CD1c-positive myeloid dendritic cell (primary cell): ENCODE measurements at regions not wholly inside any gene's neighbourhood (a gene's known extent, or its start where the extent isn't known, plus 50 kb on each side); places are given as distances from the start of the nearest gene placed in this dataset.

Source experiments
- DNase-seq: peaks from one replicate; pipeline ENCODE4 v3.0.0-alpha.2; 2016; ENCODE audit errors: extremely low spot score

- DNase-seq = no peak
Measured at GRCh38 chr16:5446623-5447240, 349.1 kb upstream of the EEF2KMT start.

DNA sequence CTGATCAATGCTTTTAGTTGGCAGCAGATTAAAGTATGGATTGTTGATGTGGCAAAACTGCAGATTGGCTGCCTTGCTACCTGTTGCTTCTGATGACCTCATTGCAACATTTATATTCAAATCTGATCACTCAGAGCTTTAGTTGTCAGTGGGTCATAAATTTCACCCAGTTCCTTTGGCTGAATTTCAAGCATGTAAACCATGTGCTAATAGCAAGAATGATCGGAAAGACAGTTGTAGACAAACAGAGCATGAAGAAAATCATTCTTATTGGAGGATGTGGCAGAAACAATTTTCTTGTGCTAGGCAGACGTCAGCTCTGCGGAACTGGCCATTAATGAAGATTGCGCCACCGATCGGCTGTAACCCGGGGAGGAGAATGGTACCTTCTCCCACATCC lies 346.6 kb upstream of the EEF2KMT start:
- no peak for DNase-seq

DNA sequence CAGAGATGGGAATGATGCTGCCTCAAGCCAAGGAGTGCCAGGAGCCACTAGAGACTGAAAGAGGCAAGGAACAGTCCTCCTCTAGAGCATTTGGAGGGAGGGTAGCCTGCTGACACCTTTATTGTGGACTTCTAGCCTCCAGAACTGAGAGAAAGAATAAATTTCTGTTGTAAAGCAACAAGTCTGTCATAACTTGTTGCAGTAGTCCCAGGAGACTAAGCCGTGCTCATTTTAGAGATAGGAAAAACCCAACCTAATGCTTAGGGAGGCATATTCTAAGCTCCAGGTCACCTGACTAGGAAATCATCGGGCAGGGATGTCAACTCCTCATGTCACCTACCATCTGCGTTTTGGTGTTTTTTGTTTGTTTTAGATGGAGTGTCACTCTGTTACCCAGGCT lies 345.4 kb upstream of the EEF2KMT start:
- DNase-seq = no peak

DNA sequence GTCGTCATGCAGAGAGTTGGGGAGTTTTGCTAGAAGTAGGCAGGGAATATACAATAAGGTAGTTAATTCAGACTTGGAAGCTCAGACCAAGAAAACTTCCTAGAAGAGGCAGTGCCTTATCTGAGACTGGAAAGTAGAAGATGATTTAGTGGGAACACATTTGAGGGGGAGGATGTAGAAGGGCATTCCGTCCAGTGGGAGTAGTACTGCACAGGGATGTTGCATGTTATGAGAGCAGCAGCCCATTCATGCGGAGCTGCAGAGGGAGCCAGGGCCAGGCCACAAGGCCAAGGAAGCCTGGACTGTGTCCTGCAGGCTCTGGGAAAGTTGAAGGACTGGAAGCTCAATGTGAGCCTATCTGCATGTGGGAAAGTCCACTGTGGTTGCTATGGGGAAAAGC lies 344.5 kb upstream of the EEF2KMT start:
- DNase-seq = no peak

DNA sequence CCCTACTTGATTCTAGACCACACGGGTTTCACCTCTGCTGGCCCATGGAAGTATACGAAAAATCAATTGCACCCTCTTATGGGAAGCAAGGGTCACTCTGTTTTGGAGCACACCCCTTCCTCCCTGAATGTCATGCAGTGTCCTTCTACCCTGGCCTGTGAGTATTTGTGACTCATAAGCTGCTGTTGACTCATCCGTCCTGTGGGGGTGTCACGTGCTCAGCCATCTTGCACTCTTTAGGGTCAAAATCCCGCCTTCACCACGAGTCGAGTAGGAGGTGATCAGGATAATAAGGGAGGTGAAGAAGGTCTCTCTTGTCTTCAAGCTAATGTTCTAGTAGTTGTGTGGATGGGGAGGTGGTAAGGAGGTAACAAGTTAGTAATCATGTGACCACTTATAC lies 341.0 kb upstream of the EEF2KMT start:
- no peak for DNase-seq

- no peak for DNase-seq
Measured at GRCh38 chr16:5433587-5433986, 336.0 kb upstream of the EEF2KMT start.

GRCh38 chr16:5432166-5432565 lies 334.6 kb upstream of the EEF2KMT start:
- no peak for DNase-seq

GRCh38 chr16:5430598-5430997 lies 333.0 kb upstream of the EEF2KMT start:
- DNase-seq = no peak

- DNase-seq = no peak
Measured at GRCh38 chr16:5428932-5429331, 331.3 kb upstream of the EEF2KMT start.

- no peak for DNase-seq
Measured at GRCh38 chr16:5427571-5427970, 330.0 kb upstream of the EEF2KMT start.

- DNase-seq = no peak
Measured at GRCh38 chr16:5422643-5423496, 325.3 kb upstream of the EEF2KMT start.

DNA sequence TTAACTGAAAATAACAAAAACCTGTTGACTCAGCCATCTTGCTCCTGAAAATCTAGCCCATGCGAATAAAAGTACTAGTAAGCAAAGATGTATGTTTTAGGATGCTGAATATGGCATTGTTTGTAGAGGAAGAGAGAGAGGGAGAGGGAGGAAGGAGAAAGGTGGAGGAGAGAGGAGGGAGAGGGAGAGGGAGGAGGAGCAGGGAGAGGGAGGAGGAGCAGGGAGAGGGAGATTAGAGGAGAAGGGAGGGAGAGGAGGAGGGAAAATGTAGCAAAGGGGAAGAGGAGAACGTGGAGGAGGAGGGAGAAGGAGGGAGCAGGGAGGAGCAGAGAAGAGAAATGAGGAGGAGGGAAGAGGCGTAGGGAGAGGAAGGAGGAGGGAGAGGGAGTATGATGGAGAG lies 324.5 kb upstream of the EEF2KMT start:
- DNase-seq = no peak

- no peak for DNase-seq
Measured at GRCh38 chr16:5416013-5416412, 318.4 kb upstream of the EEF2KMT start.

- no peak for DNase-seq
Measured at GRCh38 chr16:5415123-5415522, 317.5 kb upstream of the EEF2KMT start.

DNA sequence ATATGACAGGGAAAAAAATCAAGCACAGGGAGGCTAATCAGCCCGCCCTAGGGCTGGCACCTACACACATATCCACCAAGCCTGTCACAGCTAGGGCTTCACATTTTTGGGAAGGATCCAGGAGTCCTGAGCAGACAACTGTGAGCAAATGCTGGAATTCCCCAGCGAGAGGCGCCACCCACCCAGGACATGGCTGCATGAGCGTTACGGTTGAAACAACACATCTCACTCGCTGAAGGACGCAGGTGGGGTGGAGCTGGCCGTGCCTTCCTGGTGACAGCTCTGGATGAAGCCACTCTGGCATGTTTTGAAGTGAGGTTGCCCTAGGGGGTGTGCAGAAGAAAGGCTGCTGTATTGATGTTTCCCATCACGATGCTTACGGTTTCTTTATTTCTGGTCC lies 315.1 kb upstream of the EEF2KMT start:
- DNase-seq = no peak

DNA sequence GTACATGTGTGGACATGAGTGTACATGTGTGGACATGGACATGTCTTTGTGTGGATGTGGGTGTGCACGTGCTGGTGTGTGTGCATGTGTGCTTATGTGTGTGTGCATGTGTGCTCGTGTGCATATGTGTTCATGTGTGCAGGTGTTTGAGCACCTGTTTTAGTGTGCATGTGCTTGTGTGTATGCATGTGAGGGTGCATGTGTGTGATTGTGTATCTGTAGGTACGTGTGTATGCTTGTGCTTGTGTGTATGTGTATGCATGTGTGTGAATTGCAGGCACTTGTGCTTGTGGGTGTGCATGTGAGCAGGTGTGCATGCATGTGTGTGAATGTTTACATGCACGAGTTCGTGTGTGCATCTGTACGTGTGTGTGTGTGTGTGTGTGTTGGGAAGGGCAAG lies 300.6 kb upstream of the EEF2KMT start:
- DNase-seq = no peak

- DNase-seq = no peak
Measured at GRCh38 chr16:5396880-5397279, 299.3 kb upstream of the EEF2KMT start.

DNA sequence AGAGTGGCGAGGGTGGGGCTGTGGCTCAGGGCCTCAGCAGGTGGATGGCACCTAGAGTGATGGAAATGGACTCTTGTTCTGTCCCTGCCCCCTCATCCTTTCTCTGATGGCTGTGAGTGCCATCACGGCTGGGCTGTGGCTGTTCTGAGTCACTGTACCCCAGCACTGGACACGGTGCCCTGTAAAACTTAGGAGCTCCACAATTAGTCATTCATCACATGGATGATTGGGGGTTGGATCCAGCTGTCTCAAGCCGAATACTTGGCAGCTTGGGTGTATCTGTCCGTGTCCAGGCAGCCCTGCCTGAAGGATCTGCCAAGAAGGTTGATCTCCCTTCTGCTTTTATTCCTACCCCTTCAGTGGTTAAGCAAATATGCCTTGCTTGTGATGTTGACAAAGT lies 295.5 kb upstream of the EEF2KMT start:
- no peak for DNase-seq

- DNase-seq = no peak
Measured at GRCh38 chr16:5386989-5387388, 289.4 kb upstream of the EEF2KMT start.

DNA sequence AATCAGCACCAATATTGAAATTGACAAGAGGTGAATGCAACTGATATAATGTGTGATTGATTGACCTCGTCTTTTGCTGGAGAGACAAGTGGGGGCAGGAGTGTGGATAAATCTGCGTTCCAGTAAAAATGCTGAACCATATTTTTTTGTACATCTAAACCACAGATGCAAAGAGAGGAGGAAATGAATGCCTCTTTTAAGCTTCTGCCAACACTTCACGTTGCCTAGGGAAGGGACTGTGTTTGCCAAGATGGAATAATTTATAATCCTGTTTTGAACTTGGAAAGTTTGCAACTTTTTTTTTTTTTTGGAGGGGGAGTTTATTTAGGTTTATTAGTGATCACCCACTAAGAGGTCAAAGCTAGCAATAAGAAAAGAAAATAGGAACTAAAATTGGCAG lies 288.2 kb upstream of the EEF2KMT start:
- DNase-seq = no peak

GRCh38 chr16:5385115-5385514 lies 287.5 kb upstream of the EEF2KMT start:
- no peak for DNase-seq

DNA sequence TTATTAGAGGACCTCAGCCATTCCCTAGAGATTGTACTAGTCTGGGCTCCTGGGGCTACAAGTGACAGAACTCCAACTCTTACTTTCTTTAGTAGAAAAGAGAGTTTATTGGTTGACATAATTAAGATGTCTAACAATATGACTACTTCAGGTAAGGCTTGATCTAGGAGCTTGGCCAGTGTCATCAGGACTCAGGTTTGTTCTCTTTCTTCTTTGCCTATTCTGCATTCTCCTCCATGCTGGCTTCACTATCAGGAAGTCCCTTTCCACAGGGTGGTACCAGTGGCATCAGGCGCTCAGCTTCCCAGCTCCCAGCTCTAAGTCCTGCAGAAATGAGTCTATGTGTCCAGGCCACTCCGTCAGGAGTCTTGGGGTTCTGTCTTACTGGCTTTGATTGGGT lies 286.1 kb upstream of the EEF2KMT start:
- no peak for DNase-seq

GRCh38 chr16:5382484-5382883 lies 284.9 kb upstream of the EEF2KMT start:
- no peak for DNase-seq

DNA sequence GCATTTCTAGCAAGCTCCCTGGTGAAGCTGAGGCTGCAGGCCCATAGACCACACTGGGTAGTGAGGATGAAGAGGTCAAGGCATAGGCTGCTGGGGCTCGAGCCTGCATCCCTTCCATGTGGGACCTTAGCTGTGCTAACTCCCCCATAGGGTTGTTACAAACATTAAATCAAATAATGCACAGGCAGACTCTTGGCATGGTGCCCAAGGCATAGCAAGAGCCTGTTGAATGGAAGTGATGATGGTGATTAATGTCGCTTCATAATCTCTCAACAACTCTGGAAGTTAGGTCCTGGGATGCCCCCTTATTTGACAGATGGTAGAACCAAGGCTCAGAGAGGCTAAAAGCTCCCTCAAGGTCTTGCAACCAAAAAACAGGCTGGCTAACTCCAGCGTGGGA lies 283.9 kb upstream of the EEF2KMT start:
- DNase-seq = no peak
